SK-N-SH (cell line): ENCODE measurements at regions not wholly inside any gene's neighbourhood (a gene's known extent, or its start where the extent isn't known, plus 50 kb on each side); places are given as distances from the start of the nearest gene placed in this dataset.

Experiments
- CTCF ChIA-PET: fragments of 300-600, 350-600 bp; formaldehyde crosslinking; extraction: SDS; loops from one replicate; lab custom pipeline; 2021; lab: Yijun Ruan, JAX
- POLR2A ChIA-PET: fragments of 350-600 bp; sonication (Branson Sonifier 250); formaldehyde crosslinking; extraction: SDS; loops from one replicate; lab custom pipeline; 2020; ENCODE audit warnings: antibody characterized with exemption, inconsistent platforms; lab: Yijun Ruan, JAX
- DNase-seq: peaks from one replicate; pipeline ENCODE4 v3.0.0; 2012
- H2AFZ ChIP-seq: fragments of 200-600 bp; sonication (generic); 2 replicates; pipeline ENCODE4 v1.8.1; 2016; ENCODE audit warnings: antibody characterized with exemption, mild to moderate bottlenecking, low read depth
- H3F3A ChIP-seq: fragments of 200-600 bp; sonication (generic); replicated peaks from 2 replicates; pipeline ENCODE3; 2016; ENCODE audit warnings: antibody characterized with exemption, mild to moderate bottlenecking; ENCODE audit not compliant: insufficient read depth
- H3K27ac ChIP-seq, 2 experiments: fragments of 200-500 bp in 1 of 2; fragments of 200-600 bp in 1 of 2; sonication (Bioruptor generic) in 1 of 2; sonication (generic), shearing (Covaris generic) in 1 of 2; 2 replicates each; pipeline versions ENCODE4 v1.5.1 to v1.6.1; 2014 to 2016; ENCODE audit warnings: low read depth in 2 of 2, inconsistent platforms in 1 of 2, low read length in 1 of 2, mild to moderate bottlenecking in 1 of 2, mixed read lengths in 1 of 2
- H3K27me3 ChIP-seq: fragments of 200-600 bp; sonication (generic), shearing (Covaris generic); 2 replicates; pipeline ENCODE4 v1.6.1; 2016; ENCODE audit warnings: mixed run types; ENCODE audit not compliant: insufficient read depth
- H3K36me3 ChIP-seq, 2 experiments: fragments of 200-500 bp in 1 of 2; fragments of 200-600 bp in 1 of 2; sonication (Bioruptor generic) in 1 of 2; sonication (generic) in 1 of 2; replicated peaks in 1 of 2; 2 replicates each; pipeline versions ENCODE3 to v1.5.1; 2014 to 2016; ENCODE audit warnings: low read length in 1 of 2, mild to moderate bottlenecking in 1 of 2; ENCODE audit not compliant: insufficient read depth in 2 of 2, control insufficient read depth in 1 of 2
- H3K4me1 ChIP-seq, 2 experiments: fragments of 200-500 bp in 1 of 2; fragments of 200-600 bp in 1 of 2; sonication (Bioruptor generic) in 1 of 2; sonication (generic), shearing (Covaris generic) in 1 of 2; 2 replicates each; pipeline versions ENCODE4 v1.5.1 to v1.6.1; 2014 to 2016; ENCODE audit warnings: low read depth in 1 of 2, low read length in 1 of 2, mixed run types in 1 of 2; ENCODE audit not compliant: insufficient read depth in 2 of 2, control insufficient read depth in 1 of 2
- H3K4me2 ChIP-seq: fragments of 200-600 bp; sonication (generic), shearing (Covaris generic); 2 replicates; pipeline ENCODE4 v1.6.1; 2017; ENCODE audit warnings: mixed run types
- H3K4me3 ChIP-seq, 2 experiments: fragments of 200-500 bp in 1 of 2; fragments of 200-600 bp in 1 of 2; sonication (Bioruptor generic) in 1 of 2; sonication (generic), shearing (Covaris generic) in 1 of 2; 2 replicates each; pipeline versions ENCODE4 v1.5.1 to v1.8.1; 2014 to 2016; ENCODE audit warnings: low read depth in 2 of 2, inconsistent platforms in 1 of 2, low read length in 1 of 2, mild to moderate bottlenecking in 1 of 2, mixed read lengths in 1 of 2, moderate library complexity in 1 of 2
- H3K79me2 ChIP-seq: fragments of 200-600 bp; sonication (generic); 2 replicates; pipeline ENCODE4 v1.8.1; 2017; ENCODE audit warnings: mild to moderate bottlenecking; ENCODE audit not compliant: insufficient read depth
- H3K9ac ChIP-seq: fragments of 200-600 bp; sonication (generic); 2 replicates; pipeline ENCODE4 v1.6.1; 2017; ENCODE audit warnings: mixed run types
- H3K9me2 ChIP-seq: fragments of 200-600 bp; sonication (generic); 2 replicates; pipeline ENCODE4 v1.6.1; 2017; ENCODE audit warnings: mixed run types
- H3K9me3 ChIP-seq: fragments of 200-600 bp; sonication (generic); 2 replicates; pipeline ENCODE4 v1.6.1; 2017; ENCODE audit warnings: mixed run types, mild to moderate bottlenecking, moderate library complexity
- H4K20me1 ChIP-seq: fragments of 200-600 bp; sonication (generic); 2 replicates; pipeline ENCODE4 v1.6.1; 2017; ENCODE audit warnings: mild to moderate bottlenecking, mixed run types; ENCODE audit not compliant: insufficient read depth
- CHD2 ChIP-seq: fragments of 150-350 bp; IDR thresholded peaks from 2 replicates; pipeline ENCODE4 v1.6.1; 2018; ENCODE audit warnings: low read length; ENCODE audit not compliant: partially characterized antibody
- ELF1 ChIP-seq: IDR thresholded peaks from 2 replicates; pipeline ENCODE4 v1.4.0; 2012
- EZH2phosphoT487 ChIP-seq: fragments of 200-600 bp; sonication (generic); IDR thresholded peaks from 2 replicates; pipeline ENCODE4 v1.6.1; 2017; ENCODE audit warnings: low read depth, mixed run types, mild to moderate bottlenecking, antibody characterized with exemption, moderate library complexity, borderline replicate concordance
- FOXJ3 ChIP-seq: sonication (generic); formaldehyde crosslinking; IDR thresholded peaks from 2 replicates; pipeline ENCODE4 v1.5.1; 2020; ENCODE audit warnings: mild to moderate bottlenecking, missing genetic modification reagents
- FOXM1 ChIP-seq: IDR thresholded peaks from 2 replicates; pipeline ENCODE4 v1.4.0; 2012; ENCODE audit warnings: low read depth, mild to moderate bottlenecking
- MEF2A ChIP-seq: IDR thresholded peaks from 2 replicates; pipeline ENCODE4 v1.4.0; 2012; ENCODE audit warnings: low read depth, borderline replicate concordance
- NFIC ChIP-seq: IDR thresholded peaks from 2 replicates; pipeline ENCODE4 v1.4.0; 2012; ENCODE audit warnings: borderline replicate concordance
- NRF1 ChIP-seq: IDR thresholded peaks from 2 replicates; pipeline ENCODE4 v1.6.1; 2012; ENCODE audit warnings: low read depth, mild to moderate bottlenecking, low read length
- RAD21 ChIP-seq: IDR thresholded peaks from 2 replicates; pipeline ENCODE4 v1.6.1; 2012; ENCODE audit warnings: mild to moderate bottlenecking, low read length
- RCOR1 ChIP-seq: fragments of 150-350 bp; IDR thresholded peaks from 2 replicates; pipeline ENCODE4 v1.6.1; 2017; ENCODE audit warnings: antibody characterized with exemption, low read length
- RFX5 ChIP-seq: IDR thresholded peaks from 2 replicates; pipeline ENCODE4 v1.6.1; 2012; ENCODE audit warnings: mild to moderate bottlenecking, improper control_type of control experiment, low read length
- TEAD4 ChIP-seq: IDR thresholded peaks from 2 replicates; pipeline ENCODE4 v1.4.0; 2012; ENCODE audit warnings: mild to moderate bottlenecking, borderline replicate concordance; ENCODE audit not compliant: insufficient read depth
- YY1 ChIP-seq: IDR thresholded peaks from 2 replicates; pipeline ENCODE4 v1.4.0; 2012; ENCODE audit warnings: low read depth, mild to moderate bottlenecking
- WGBS: methylation state at CpG from one replicate; pipeline ENCODE4 v1.1.6; 2017; ENCODE audit warnings: low lambda C conversion rate; 5-methylcytosine and 5-hydroxymethylcytosine counted together
- TF ChIP-seq, protein P1 (sequence below): fragments of 150-350 bp; IDR thresholded peaks from 2 replicates; pipeline ENCODE4 v1.6.1; 2016; ENCODE audit warnings: mild to moderate bottlenecking, low read depth, low read length
- TF ChIP-seq, protein P2 (sequence below): IDR thresholded peaks from 2 replicates; pipeline ENCODE4 v1.4.0; 2012; ENCODE audit warnings: low read depth, borderline replicate concordance
- TF ChIP-seq, protein P3 (sequence below): IDR thresholded peaks from 2 replicates; pipeline ENCODE4; 2012
- TF ChIP-seq, protein P4 (sequence below): fragments of 150-350 bp; IDR thresholded peaks from 2 replicates; pipeline ENCODE4 v1.6.1; 2017; ENCODE audit warnings: antibody characterized with exemption, low read length, low read depth, borderline replicate concordance

DNA sequence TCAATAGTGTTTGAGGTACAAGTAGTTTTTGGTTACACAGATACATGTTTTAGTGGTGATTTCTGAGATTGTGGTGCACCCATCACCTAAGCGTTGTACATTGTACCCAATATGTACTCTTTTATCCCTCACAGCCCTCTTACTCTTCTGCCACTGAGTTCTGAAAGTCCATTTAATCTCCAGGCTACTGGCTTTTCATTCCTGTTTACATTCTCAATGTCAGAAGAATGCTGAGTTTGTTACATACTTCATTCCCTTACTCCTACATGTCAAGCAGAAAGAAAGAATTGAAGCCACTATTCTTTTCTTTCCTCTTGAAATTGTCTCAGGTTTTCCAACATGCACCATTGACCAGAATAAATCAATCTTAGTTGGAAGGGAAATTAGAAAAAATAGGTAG, 1565.9 kb downstream of the PLA2G4A start:
- no peaks in the 10 kb centered on the region for H3F3A ChIP-seq
- TF ChIP-seq FOXJ3 (CRISPR knock-in tag) (no peak), NFIC (no peak), TEAD4 (no peak), CHD2 (no peak), ELF1 (no peak), RAD21 (no peak), FOXM1 (no peak), RFX5 (no peak), RCOR1 (no peak), EZH2phosphoT487 (no peak), MEF2A (no peak), YY1 (no peak)
- TF ChIP-seq, protein P1, sequence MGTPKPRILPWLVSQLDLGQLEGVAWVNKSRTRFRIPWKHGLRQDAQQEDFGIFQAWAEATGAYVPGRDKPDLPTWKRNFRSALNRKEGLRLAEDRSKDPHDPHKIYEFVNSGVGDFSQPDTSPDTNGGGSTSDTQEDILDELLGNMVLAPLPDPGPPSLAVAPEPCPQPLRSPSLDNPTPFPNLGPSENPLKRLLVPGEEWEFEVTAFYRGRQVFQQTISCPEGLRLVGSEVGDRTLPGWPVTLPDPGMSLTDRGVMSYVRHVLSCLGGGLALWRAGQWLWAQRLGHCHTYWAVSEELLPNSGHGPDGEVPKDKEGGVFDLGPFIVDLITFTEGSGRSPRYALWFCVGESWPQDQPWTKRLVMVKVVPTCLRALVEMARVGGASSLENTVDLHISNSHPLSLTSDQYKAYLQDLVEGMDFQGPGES: no peak
- TF ChIP-seq, protein P2, sequence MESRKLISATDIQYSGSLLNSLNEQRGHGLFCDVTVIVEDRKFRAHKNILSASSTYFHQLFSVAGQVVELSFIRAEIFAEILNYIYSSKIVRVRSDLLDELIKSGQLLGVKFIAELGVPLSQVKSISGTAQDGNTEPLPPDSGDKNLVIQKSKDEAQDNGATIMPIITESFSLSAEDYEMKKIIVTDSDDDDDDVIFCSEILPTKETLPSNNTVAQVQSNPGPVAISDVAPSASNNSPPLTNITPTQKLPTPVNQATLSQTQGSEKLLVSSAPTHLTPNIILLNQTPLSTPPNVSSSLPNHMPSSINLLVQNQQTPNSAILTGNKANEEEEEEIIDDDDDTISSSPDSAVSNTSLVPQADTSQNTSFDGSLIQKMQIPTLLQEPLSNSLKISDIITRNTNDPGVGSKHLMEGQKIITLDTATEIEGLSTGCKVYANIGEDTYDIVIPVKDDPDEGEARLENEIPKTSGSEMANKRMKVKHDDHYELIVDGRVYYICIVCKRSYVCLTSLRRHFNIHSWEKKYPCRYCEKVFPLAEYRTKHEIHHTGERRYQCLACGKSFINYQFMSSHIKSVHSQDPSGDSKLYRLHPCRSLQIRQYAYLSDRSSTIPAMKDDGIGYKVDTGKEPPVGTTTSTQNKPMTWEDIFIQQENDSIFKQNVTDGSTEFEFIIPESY: no peak
- TF ChIP-seq, protein P3, sequence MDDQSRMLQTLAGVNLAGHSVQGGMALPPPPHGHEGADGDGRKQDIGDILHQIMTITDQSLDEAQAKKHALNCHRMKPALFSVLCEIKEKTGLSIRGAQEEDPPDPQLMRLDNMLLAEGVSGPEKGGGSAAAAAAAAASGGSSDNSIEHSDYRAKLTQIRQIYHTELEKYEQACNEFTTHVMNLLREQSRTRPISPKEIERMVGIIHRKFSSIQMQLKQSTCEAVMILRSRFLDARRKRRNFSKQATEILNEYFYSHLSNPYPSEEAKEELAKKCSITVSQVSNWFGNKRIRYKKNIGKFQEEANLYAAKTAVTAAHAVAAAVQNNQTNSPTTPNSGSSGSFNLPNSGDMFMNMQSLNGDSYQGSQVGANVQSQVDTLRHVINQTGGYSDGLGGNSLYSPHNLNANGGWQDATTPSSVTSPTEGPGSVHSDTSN: no peak
- H3K4me3 ChIP-seq: no peak overlapping the region
- no peaks in the 10 kb centered on the region for H3K9me2 ChIP-seq
- no peak overlapping the region for H2AFZ ChIP-seq
- H3K79me2 ChIP-seq: no peaks in the 10 kb centered on the region
- 87% methylated on average over 1 of the region's 1 CpG for WGBS
- H3K27ac ChIP-seq: no peak overlapping the region
- no peak overlapping the region for H3K9ac ChIP-seq
- no peaks in the 10 kb centered on the region for H3K4me1 ChIP-seq
- H3K27me3 ChIP-seq: no peaks in the 10 kb centered on the region
- ChIA-PET POLR2A (no interaction called here), CTCF (no interaction called here)
- H3K36me3 ChIP-seq: no peaks in the 10 kb centered on the region
- no peaks in the 10 kb centered on the region for H4K20me1 ChIP-seq
- no peaks in the 10 kb centered on the region; the same call in 1 of the 2 replicates for H3K9me3 ChIP-seq
- no peak for DNase-seq
- no peak overlapping the region for H3K4me2 ChIP-seq

DNA sequence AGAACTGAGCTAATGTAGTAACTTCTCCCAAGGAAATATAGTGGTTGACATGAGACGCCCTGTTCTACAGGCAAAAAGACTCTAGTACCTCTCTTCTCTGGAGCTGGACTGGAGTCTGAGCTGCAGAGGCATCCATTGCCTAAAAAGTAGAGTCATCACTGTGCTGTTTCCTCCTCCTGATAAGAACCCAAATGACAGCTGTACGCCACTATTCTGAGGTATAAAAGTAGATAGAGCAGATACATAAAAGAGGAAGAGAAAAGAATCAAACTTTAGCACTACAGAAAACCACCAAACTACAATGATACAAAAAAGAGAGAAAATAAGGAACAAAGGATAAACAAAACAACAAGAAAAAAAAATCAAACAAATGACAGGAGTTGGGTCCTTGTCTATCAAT, 1568.8 kb downstream of the PLA2G4A start:
- H3K27me3 ChIP-seq: no peaks in the 10 kb centered on the region
- H3K4me1 ChIP-seq: no peaks in the 10 kb centered on the region
- ChIA-PET POLR2A (no interaction called here), CTCF (no interaction called here)
- H3K9ac ChIP-seq: no peak overlapping the region
- H3K4me3 ChIP-seq: no peak overlapping the region
- no peak for DNase-seq
- 94% methylated on average over 2 of the region's 2 CpGs for WGBS
- no peak overlapping the region for H3K27ac ChIP-seq
- no peak overlapping the region for H3K4me2 ChIP-seq
- H3K9me2 ChIP-seq: no peaks in the 10 kb centered on the region
- no peaks in the 10 kb centered on the region; the same call in 1 of the 2 replicates for H3K9me3 ChIP-seq
- no peaks in the 10 kb centered on the region for H4K20me1 ChIP-seq
- H3K36me3 ChIP-seq: no peaks in the 10 kb centered on the region
- H3F3A ChIP-seq: no peaks in the 10 kb centered on the region
- H2AFZ ChIP-seq: no peak overlapping the region
- H3K79me2 ChIP-seq: no peaks in the 10 kb centered on the region
- TF ChIP-seq RCOR1: no peak
- TF ChIP-seq, protein P2: no peak
- TF ChIP-seq RAD21: no peak
- no peak for TF ChIP-seq FOXM1
- TF ChIP-seq RFX5: no peak
- TF ChIP-seq NRF1: no peak
- TF ChIP-seq, protein P1: no peak
- TF ChIP-seq, protein P4, sequence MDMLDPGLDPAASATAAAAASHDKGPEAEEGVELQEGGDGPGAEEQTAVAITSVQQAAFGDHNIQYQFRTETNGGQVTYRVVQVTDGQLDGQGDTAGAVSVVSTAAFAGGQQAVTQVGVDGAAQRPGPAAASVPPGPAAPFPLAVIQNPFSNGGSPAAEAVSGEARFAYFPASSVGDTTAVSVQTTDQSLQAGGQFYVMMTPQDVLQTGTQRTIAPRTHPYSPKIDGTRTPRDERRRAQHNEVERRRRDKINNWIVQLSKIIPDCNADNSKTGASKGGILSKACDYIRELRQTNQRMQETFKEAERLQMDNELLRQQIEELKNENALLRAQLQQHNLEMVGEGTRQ: no peak
